HCT116 (cell line): ENCODE measurements at regions not wholly inside any gene's neighbourhood (a gene's known extent, or its start where the extent isn't known, plus 50 kb on each side); places are given as distances from the start of the nearest gene placed in this dataset.

Experiments
- ATF3 ChIP-seq: IDR thresholded peaks from 2 replicates; pipeline ENCODE4 v1.6.1; 2012
- CEBPB ChIP-seq: IDR thresholded peaks from 2 replicates; pipeline ENCODE4 v1.6.1; 2012; ENCODE audit warnings: low read depth
- ELF1 ChIP-seq: IDR thresholded peaks from 2 replicates; pipeline ENCODE4 v1.6.1; 2012; ENCODE audit warnings: low read depth, borderline replicate concordance
- EZH2 ChIP-seq: fragments of 200-600 bp; sonication (generic); IDR thresholded peaks from 2 replicates; pipeline ENCODE4 v1.6.1; 2017; ENCODE audit warnings: antibody characterized with exemption, mixed run types
- FOSL1 ChIP-seq: IDR thresholded peaks from 2 replicates; pipeline ENCODE4 v1.6.1; 2012; ENCODE audit warnings: low read depth
- MAX ChIP-seq: IDR thresholded peaks from 2 replicates; pipeline ENCODE4 v1.6.1; 2012
- POLR2A ChIP-seq: IDR thresholded peaks from 2 replicates; pipeline ENCODE4 v1.7.0; 2011; ENCODE audit warnings: borderline replicate concordance; ENCODE audit not compliant: insufficient read depth, insufficient read length; ENCODE audit errors: extremely low read depth
- POLR2AphosphoS5 ChIP-seq: IDR thresholded peaks from 2 replicates; pipeline ENCODE4 v1.6.1; 2011; ENCODE audit warnings: mild to moderate bottlenecking, low read depth, low read length, moderate library complexity
- SIN3A ChIP-seq: IDR thresholded peaks from 2 replicates; pipeline ENCODE4 v1.6.1; 2012; ENCODE audit warnings: low read depth
- TCF7L2 ChIP-seq: IDR thresholded peaks from 2 replicates; pipeline ENCODE4 v1.7.0; 2011; ENCODE audit warnings: borderline replicate concordance, inconsistent platforms; ENCODE audit not compliant: insufficient read depth, insufficient read length; ENCODE audit errors: extremely low read depth
- YY1 ChIP-seq: IDR thresholded peaks from 2 replicates; pipeline ENCODE4 v1.6.1; 2011; ENCODE audit warnings: low read length, low read depth, moderate library complexity, mild to moderate bottlenecking; ENCODE audit not compliant: insufficient replicate concordance; ENCODE audit errors: extremely low read depth
- ZBTB33 ChIP-seq: IDR thresholded peaks from 2 replicates; pipeline ENCODE4 v1.6.1; 2011; ENCODE audit warnings: mild to moderate bottlenecking, low read length, moderate library complexity; ENCODE audit not compliant: insufficient replicate concordance; ENCODE audit errors: extremely low read depth
- ZFX ChIP-seq: fragments of 450-650 bp; IDR thresholded peaks from 2 replicates; pipeline ENCODE4 v1.6.1; 2017
- ZNF274 ChIP-seq: fragments of 200-500 bp; sonication (Bioruptor generic); IDR thresholded peaks from 2 replicates; pipeline ENCODE4 v1.6.1; 2014; ENCODE audit warnings: mild to moderate bottlenecking, low read depth, low read length, inconsistent platforms

GRCh38 chr1:56439610-56440264 lies 139.6 kb downstream of the PLPP3 start (continued):
- TF ChIP-seq ZBTB33 (no peak), ELF1 (no peak), YY1 (no peak), ZNF274 (no peak), EZH2 (no peak), CEBPB (no peak), TCF7L2 (no peak), POLR2AphosphoS5 (no peak), FOSL1 (no peak), ZFX (no peak), SIN3A (no peak), MAX (no peak), ATF3 (no peak), POLR2A (no peak)
